SU-DHL-6 (cell line): ENCODE measurements at regions not wholly inside any gene's neighbourhood (a gene's known extent, or its start where the extent isn't known, plus 50 kb on each side); places are given as distances from the start of the nearest gene placed in this dataset.

Experiments used
- H2AFZ ChIP-seq: fragments of 200-600 bp; sonication (generic); 2 replicates; pipeline ENCODE4 v1.6.1; 2014; ENCODE audit warnings: low read depth, mild to moderate bottlenecking, moderate library complexity, mixed read lengths, antibody characterized with exemption, low read length; ENCODE audit not compliant: severe bottlenecking
- H3F3A ChIP-seq: fragments of 200-600 bp; shearing (Covaris generic); 2 replicates; pipeline ENCODE4 v1.6.0; 2016; ENCODE audit warnings: antibody characterized with exemption, mild to moderate bottlenecking; ENCODE audit not compliant: insufficient read depth
- H3K27ac ChIP-seq: fragments of 200-600 bp; sonication (generic); 2 replicates; pipeline ENCODE4 v1.5.1; 2016; ENCODE audit warnings: low read depth, mild to moderate bottlenecking, low read length, moderate library complexity, mixed read lengths
- H3K27me3 ChIP-seq: fragments of 200-600 bp; sonication (generic), shearing (Covaris generic); 2 replicates; pipeline ENCODE4 v1.6.0; 2014; ENCODE audit warnings: mild to moderate bottlenecking, low read length
- H3K36me3 ChIP-seq: fragments of 200-600 bp; sonication (generic); 2 replicates; pipeline ENCODE4 v1.6.1; 2014; ENCODE audit warnings: mild to moderate bottlenecking, low read length, mixed read lengths
- H3K4me2 ChIP-seq: fragments of 300-600, 200-600 bp; shearing (Covaris generic), sonication (generic); 2 replicates; pipeline ENCODE4 v1.6.0; 2014; ENCODE audit warnings: low read length, low read depth, mild to moderate bottlenecking; ENCODE audit not compliant: poor library complexity, severe bottlenecking
- H3K4me3 ChIP-seq: fragments of 200-600 bp; sonication (generic); 2 replicates; pipeline ENCODE4 v1.5.1; 2014; ENCODE audit warnings: antibody characterized with exemption, low read length, mild to moderate bottlenecking, mixed read lengths; ENCODE audit not compliant: insufficient read depth, poor library complexity, severe bottlenecking
- H3K79me2 ChIP-seq: fragments of 200-600 bp; sonication (generic); 2 replicates; pipeline ENCODE4 v1.6.1; 2014; ENCODE audit warnings: mild to moderate bottlenecking, low read length, moderate library complexity; ENCODE audit not compliant: insufficient read depth
- H3K9ac ChIP-seq: fragments of 200-600 bp; sonication (generic); 2 replicates; pipeline ENCODE4 v1.7.0; 2014; ENCODE audit warnings: mild to moderate bottlenecking, low read length
- H3K9me2 ChIP-seq: fragments of 200-600 bp; sonication (generic); replicated peaks from 2 replicates; pipeline ENCODE4 v1.6.1; 2014; ENCODE audit warnings: low read length; ENCODE audit not compliant: insufficient read depth
- H3K9me3 ChIP-seq: fragments of 200-600 bp; sonication (generic); 2 replicates; pipeline ENCODE4 v1.6.1; 2014; ENCODE audit warnings: low read length, mixed read lengths; ENCODE audit not compliant: insufficient read depth
- H4K20me1 ChIP-seq: fragments of 200-600 bp; sonication (generic); 2 replicates; pipeline ENCODE4 v1.6.1; 2014; ENCODE audit warnings: low read depth, mild to moderate bottlenecking, antibody characterized with exemption, low read length, moderate library complexity, mixed read lengths
- EZH2phosphoT487 ChIP-seq: fragments of 200-600 bp; sonication (generic), shearing (Covaris generic); conservative IDR thresholded peaks from 2 replicates; pipeline ENCODE4 v1.6.1; 2018; ENCODE audit warnings: mild to moderate bottlenecking, antibody characterized with exemption, low read length, moderate library complexity, mixed read lengths
- TF ChIP-seq, protein P1 (sequence below): fragments of 200-600 bp; sonication (generic); IDR thresholded peaks from one replicate; pipeline ENCODE4 v1.5.1; 2017; ENCODE audit warnings: antibody characterized with exemption, mild to moderate bottlenecking, low read length, moderate library complexity; ENCODE audit not compliant: insufficient read depth, poor library complexity, severe bottlenecking

- no peaks in the 10 kb centered on the region for H3F3A ChIP-seq
- H3K36me3 ChIP-seq: no peaks in the 10 kb centered on the region
- H4K20me1 ChIP-seq: no peaks in the 10 kb centered on the region
- no peak overlapping the region for H3K9ac ChIP-seq
- H3K4me2 ChIP-seq: no peak overlapping the region
- no peak overlapping the region for H2AFZ ChIP-seq
- no peaks in the 10 kb centered on the region for H3K9me2 ChIP-seq
- no peaks in the 10 kb centered on the region for H3K9me3 ChIP-seq
- no peaks in the 10 kb centered on the region; the same call in 1 of the 2 replicates for H3K27me3 ChIP-seq
- no peak overlapping the region for H3K4me3 ChIP-seq
- no peak overlapping the region for H3K27ac ChIP-seq
- H3K79me2 ChIP-seq: no peaks in the 10 kb centered on the region
- TF ChIP-seq, protein P1, sequence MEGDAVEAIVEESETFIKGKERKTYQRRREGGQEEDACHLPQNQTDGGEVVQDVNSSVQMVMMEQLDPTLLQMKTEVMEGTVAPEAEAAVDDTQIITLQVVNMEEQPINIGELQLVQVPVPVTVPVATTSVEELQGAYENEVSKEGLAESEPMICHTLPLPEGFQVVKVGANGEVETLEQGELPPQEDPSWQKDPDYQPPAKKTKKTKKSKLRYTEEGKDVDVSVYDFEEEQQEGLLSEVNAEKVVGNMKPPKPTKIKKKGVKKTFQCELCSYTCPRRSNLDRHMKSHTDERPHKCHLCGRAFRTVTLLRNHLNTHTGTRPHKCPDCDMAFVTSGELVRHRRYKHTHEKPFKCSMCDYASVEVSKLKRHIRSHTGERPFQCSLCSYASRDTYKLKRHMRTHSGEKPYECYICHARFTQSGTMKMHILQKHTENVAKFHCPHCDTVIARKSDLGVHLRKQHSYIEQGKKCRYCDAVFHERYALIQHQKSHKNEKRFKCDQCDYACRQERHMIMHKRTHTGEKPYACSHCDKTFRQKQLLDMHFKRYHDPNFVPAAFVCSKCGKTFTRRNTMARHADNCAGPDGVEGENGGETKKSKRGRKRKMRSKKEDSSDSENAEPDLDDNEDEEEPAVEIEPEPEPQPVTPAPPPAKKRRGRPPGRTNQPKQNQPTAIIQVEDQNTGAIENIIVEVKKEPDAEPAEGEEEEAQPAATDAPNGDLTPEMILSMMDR: no peak
- TF ChIP-seq EZH2phosphoT487: no peak
These were observed 155.0 kb upstream of the DAB2 start for GRCh38 chr5:39579750-39580149.

DNA sequence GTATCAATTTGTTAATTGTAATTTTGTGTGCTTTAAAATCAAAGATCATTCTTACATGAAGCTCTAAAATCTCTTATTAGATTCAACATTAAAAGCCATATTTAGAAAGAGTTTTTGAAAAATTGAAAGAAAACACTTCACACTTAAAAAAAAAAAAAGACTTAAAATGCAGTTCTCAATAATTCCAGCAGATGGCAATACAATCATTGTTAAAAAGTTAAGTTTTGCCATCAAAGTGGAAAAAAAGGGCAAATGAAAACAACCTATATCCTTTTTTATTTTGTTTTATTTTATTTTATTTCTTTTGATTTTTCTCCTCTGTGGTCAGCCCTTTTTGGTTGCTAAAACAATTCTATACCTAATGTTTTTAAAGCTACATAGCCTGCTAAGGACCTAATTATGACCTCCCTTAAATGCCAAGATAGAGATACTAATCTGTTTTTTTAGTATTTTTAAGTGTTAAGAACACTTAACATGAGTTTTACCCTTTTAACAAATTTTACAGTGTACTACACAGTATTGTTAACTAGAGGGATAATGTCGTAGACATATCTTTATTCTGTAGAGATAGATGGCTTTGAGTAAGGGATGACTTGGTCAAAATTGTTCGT, 154.2 kb upstream of the DAB2 start:
- H3K4me3 ChIP-seq: no peak overlapping the region

GRCh38 chr5:39577529-39577928, 152.7 kb upstream of the DAB2 start:
- no peaks in the 10 kb centered on the region for H3K36me3 ChIP-seq
- no peak for TF ChIP-seq EZH2phosphoT487
- TF ChIP-seq, protein P1: no peak
- H3K4me3 ChIP-seq: no peak overlapping the region
- no peaks in the 10 kb centered on the region for H3F3A ChIP-seq
- H4K20me1 ChIP-seq: no peaks in the 10 kb centered on the region
- H3K9me3 ChIP-seq: no peaks in the 10 kb centered on the region
- no peak overlapping the region for H3K27ac ChIP-seq
- no peaks in the 10 kb centered on the region for H3K79me2 ChIP-seq
- no peaks in the 10 kb centered on the region; the same call in 1 of the 2 replicates for H3K27me3 ChIP-seq
- H3K4me2 ChIP-seq: no peak overlapping the region
- H3K9ac ChIP-seq: no peak overlapping the region
- H2AFZ ChIP-seq: no peak overlapping the region
- no peaks in the 10 kb centered on the region for H3K9me2 ChIP-seq

More for the DNA sequence above, 154.2 kb upstream of the DAB2 start:
- no peaks in the 10 kb centered on the region; the same call in 1 of the 2 replicates for H3K27me3 ChIP-seq
- H3F3A ChIP-seq: no peaks in the 10 kb centered on the region
- H3K9me3 ChIP-seq: no peaks in the 10 kb centered on the region
- no peak overlapping the region for H3K4me2 ChIP-seq
- H3K27ac ChIP-seq: no peak overlapping the region
- no peak for TF ChIP-seq EZH2phosphoT487
- TF ChIP-seq, protein P1: peak; percentile 36
- H3K36me3 ChIP-seq: no peaks in the 10 kb centered on the region
- no peaks in the 10 kb centered on the region for H4K20me1 ChIP-seq
- no peak overlapping the region for H3K9ac ChIP-seq
- no peak overlapping the region for H2AFZ ChIP-seq
- no peaks in the 10 kb centered on the region for H3K9me2 ChIP-seq
- H3K79me2 ChIP-seq: no peaks in the 10 kb centered on the region
